ENCODE measurements at regions not wholly inside any gene's neighbourhood (a gene's known extent, or its start where the extent isn't known, plus 50 kb on each side); places are given as distances from the start of the nearest gene placed in this dataset.

- no peaks in the 10 kb centered on the region for H3K27me3 Mint-ChIP-seq (ENCODE audit: low read depth)
- H3K27ac Mint-ChIP-seq = no peak overlapping the region
- ATAC-seq (no peak), DNase-seq (ENCODE audit: low spot score) (no peak)
- no peak overlapping the region for H3K4me3 Mint-ChIP-seq
- peaks cover 6% of the 10 kb centered on the region; the same call in 1 of the 2 replicates for H3K36me3 Mint-ChIP-seq
- no peaks in the 10 kb centered on the region; the same call in 1 of the 2 replicates for H3K4me1 Mint-ChIP-seq
- ChIA-PET CTCF (no interaction called here), POLR2A (no interaction called here)
- TF ChIP-seq EMX1 (CRISPR knock-in tag; IDR thresholded peaks at IDR 0.05) = no peak
- TF ChIP-seq, protein P1, sequence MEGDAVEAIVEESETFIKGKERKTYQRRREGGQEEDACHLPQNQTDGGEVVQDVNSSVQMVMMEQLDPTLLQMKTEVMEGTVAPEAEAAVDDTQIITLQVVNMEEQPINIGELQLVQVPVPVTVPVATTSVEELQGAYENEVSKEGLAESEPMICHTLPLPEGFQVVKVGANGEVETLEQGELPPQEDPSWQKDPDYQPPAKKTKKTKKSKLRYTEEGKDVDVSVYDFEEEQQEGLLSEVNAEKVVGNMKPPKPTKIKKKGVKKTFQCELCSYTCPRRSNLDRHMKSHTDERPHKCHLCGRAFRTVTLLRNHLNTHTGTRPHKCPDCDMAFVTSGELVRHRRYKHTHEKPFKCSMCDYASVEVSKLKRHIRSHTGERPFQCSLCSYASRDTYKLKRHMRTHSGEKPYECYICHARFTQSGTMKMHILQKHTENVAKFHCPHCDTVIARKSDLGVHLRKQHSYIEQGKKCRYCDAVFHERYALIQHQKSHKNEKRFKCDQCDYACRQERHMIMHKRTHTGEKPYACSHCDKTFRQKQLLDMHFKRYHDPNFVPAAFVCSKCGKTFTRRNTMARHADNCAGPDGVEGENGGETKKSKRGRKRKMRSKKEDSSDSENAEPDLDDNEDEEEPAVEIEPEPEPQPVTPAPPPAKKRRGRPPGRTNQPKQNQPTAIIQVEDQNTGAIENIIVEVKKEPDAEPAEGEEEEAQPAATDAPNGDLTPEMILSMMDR (IDR thresholded peaks at IDR 0.05) = no peak
- no peak for TF ChIP-seq SMAD4 (CRISPR knock-in tag; IDR thresholded peaks at IDR 0.05)
- no peak for TF ChIP-seq NFATC4 (CRISPR knock-in tag; IDR thresholded peaks at IDR 0.05)
- TF ChIP-seq KAT7 (CRISPR knock-in tag; IDR thresholded peaks at IDR 0.05; ENCODE audit: borderline replicate concordance) = no peak
- no peak for TF ChIP-seq NR2C2 (CRISPR knock-in tag; IDR thresholded peaks at IDR 0.05)
- no peak for TF ChIP-seq JAZF1 (CRISPR knock-in tag; IDR thresholded peaks at IDR 0.05)
- TF ChIP-seq ZNF138 (CRISPR knock-in tag; conservative IDR thresholded peaks at IDR 0.05) = no peak
- TF ChIP-seq AFF4 (CRISPR knock-in tag; IDR thresholded peaks at IDR 0.05; ENCODE audit: borderline replicate concordance) = no peak
- TF ChIP-seq ERG (CRISPR knock-in tag; IDR thresholded peaks at IDR 0.05) = no peak
- no peak for TF ChIP-seq MYBL2 (CRISPR knock-in tag; IDR thresholded peaks at IDR 0.05)
- no peak for TF ChIP-seq MAX (CRISPR knock-in tag; IDR thresholded peaks at IDR 0.05)
- TF ChIP-seq IRF2 (CRISPR knock-in tag; IDR thresholded peaks at IDR 0.05; ENCODE audit: borderline replicate concordance, low read depth) = no peak
- TF ChIP-seq ZSCAN18 (CRISPR knock-in tag; IDR thresholded peaks at IDR 0.05) = no peak
- TF ChIP-seq ZNF317 (CRISPR knock-in tag; IDR thresholded peaks at IDR 0.05; ENCODE audit: borderline replicate concordance, low read depth) = no peak
- no peak for TF ChIP-seq ESRRA (CRISPR knock-in tag; IDR thresholded peaks at IDR 0.05; ENCODE audit: borderline replicate concordance)
- TF ChIP-seq JUN (CRISPR knock-in tag; IDR thresholded peaks at IDR 0.05) = no peak
- no peak for TF ChIP-seq FOXP4 (CRISPR knock-in tag; IDR thresholded peaks at IDR 0.05)
- peaks cover 37% of the 10 kb centered on the region for H3K9me3 Mint-ChIP-seq
Measured at GRCh38 chr21:27648560-27648959, 681.7 kb upstream of the ADAMTS5 start.
